ENCODE measurements at regions not wholly inside any gene's neighbourhood (a gene's known extent, or its start where the extent isn't known, plus 50 kb on each side); places are given as distances from the start of the nearest gene placed in this dataset.

GRCh38 chr1:36643371-36644270 is 160.9 kb upstream of the CSF3R start:
- DNase-seq (ENCODE audit: low spot score): no peak

- no peak for DNase-seq (ENCODE audit: low spot score)
These were observed 160.1 kb upstream of the CSF3R start for GRCh38 chr1:36642802-36643201.

GRCh38 chr1:36641776-36642175 is 159.1 kb upstream of the CSF3R start:
- DNase-seq (ENCODE audit: low spot score): no peak

- DNase-seq (ENCODE audit: low spot score): no peak
These were observed 156.7 kb upstream of the CSF3R start for GRCh38 chr1:36639461-36639860.

DNA sequence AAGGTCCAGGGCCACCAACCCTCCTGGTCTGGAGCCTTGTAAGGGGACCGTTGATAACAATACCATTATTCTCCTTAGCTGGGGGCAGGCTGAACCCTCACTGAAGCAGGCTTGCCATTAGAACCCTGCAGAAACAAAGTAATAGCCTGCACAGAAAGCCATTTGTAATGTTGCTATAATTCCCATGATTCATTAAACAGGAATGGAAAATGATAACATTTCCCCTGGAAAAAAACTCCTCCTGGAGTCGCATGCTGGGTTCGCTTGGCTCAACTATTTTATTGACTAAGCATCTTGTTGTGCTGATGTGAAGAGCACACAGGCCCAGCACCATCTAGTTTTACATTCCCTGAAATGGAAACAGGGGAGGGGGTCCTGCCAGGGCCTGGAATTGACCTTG is 155.6 kb upstream of the CSF3R start:
- DNase-seq (ENCODE audit: low spot score): no peak

- no peak for DNase-seq (ENCODE audit: low spot score)
These were observed 153.5 kb upstream of the CSF3R start for GRCh38 chr1:36636206-36636605.

DNA sequence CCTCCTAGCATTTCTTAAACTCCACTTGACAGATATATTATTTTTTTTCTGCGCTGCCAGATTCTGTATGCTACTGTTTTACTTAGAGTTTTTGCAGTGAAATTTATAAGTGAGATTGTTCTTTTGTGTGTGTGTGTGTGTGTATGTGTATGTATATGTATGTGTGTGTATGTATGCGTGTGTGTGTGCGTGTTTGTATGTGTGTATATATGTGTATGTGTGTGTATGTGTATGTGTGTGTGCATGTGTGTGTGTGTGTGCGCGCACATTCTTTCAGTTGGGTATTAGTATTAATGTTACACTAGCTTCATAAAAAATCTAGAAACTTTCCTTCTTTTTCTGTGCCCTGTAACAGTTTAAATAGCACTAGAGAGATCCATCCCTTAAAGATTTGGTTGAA is 152.6 kb upstream of the CSF3R start:
- DNase-seq (ENCODE audit: low spot score): no peak

DNA sequence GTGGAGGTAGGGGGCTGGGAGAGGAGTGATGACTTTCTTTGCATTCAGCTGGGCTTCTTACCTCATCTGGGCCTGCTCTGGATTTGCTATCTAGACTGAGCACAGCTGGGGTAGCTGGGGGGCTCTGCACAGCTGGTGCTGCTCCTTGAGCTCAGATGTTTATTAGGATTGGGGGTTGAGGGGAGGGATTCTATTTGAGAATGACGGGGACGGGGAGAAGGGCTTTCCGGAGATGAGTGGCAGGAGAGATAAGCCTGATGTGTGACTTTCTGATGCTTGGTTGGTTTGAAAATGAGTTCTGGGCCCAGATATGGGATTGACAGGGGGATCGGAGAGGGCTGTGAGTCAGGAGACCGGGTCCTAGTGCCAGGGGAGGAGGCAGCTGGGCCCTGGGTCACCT is 146.1 kb upstream of the CSF3R start:
- no peak for DNase-seq (ENCODE audit: low spot score)

GRCh38 chr1:36626435-36626834 is 143.7 kb upstream of the CSF3R start:
- DNase-seq (ENCODE audit: low spot score): no peak

DNA sequence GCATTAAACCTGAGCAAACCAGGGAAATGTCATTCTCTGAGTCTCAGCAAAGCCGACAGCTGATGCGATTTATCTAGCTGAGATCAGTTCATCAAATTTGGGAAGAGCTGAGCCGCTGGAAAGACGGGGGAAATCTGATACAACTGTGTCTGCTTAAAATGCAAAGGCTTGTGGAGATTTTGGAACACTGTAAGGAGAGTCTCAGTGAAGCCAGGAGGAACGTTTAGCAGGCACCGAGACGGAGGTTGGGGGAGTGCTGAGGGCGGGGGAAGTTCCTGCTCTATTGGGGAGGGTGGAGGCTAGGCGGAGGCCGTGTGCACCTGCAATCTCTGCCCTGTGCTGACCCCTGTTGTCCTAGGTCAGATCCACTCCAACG is 143.2 kb upstream of the CSF3R start:
- DNase-seq (ENCODE audit: low spot score): no peak

GRCh38 chr1:36625253-36625934 is 142.7 kb upstream of the CSF3R start:
- DNase-seq (ENCODE audit: low spot score): no peak

DNA sequence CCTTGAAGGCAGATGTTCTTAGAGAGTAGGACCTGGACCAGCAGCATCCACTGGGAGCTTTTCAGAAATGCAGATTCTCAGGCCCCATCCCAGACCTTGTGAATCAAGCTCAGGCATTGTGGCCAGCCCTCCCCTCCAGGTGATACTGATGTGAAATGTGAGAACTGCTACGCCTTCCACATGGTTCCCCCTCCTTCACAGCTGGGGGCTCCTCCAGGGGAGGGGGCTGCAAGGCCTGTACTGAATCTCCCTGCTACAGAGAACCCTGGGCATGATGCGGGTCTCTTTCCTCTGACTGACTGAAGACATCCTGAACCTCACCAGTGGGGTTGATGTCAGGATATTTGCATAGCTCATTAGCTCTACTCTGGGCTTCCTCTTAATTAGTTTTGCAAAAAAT is 141.8 kb upstream of the CSF3R start:
- no peak for DNase-seq (ENCODE audit: low spot score)

DNA sequence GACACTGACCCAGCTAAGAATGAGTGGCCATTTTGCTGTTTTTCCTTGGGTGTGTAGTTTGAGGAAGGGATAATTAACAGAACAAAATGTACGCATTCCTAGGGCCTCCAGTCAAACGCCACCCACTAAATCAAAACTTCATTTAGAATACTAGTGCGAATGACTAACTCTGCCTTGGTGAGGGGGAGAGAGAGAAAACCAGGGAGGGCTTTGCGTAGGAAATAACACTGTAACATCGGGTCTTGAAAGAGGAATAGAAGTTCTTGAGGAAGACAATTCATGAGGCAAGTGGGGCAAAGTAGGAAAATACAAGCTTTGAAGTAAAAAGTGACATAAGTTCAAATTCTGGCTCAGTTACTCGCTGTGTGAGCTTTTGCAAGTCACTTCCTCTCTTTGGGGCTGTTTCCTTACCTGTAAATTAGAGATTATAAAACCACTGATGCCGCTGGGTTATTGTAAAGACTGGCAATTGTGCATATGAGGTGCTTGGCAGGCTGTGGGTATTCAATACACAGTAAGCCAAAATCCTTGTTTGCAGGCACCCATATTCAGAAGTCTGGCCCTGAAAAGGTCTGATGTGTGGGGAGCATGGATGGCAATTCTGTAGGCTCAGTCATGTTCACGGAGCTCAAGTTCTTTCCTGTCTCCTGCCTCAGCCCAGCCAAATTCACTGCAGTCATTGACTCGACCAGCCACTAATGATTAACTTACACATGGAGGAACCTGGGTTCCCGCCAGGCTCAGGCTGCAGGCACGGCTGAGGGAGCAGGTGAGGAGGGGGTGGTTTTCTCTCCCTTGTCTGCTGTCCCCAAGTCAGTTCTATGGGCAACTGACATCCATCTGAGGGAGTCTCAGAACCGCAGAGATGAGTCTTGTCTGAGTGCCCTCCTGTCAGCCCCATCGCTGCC is 140.3 kb upstream of the CSF3R start:
- peak; percentile 25 for DNase-seq (ENCODE audit: low spot score)

DNA sequence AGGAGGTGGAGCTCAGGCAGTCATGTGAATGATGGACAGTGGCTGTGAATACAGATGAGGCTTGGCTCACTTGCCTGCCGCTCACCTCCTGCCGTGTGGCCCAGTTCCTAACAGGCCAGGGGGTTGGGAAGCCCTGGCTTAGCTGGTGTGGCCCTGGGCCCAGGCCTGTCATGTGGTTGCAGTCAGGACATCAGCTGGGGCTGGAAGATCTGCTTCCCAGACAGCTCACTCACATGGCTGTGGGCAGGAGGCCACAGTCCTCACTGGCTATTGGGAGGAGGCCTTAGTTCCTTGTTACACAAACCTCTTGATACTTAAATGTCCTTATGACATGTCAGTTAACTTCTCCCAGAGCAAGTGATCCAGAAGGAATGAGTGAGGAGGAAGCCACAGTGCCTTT is 138.8 kb upstream of the CSF3R start:
- no peak for DNase-seq (ENCODE audit: low spot score)

GRCh38 chr1:36620142-36620541 is 137.4 kb upstream of the CSF3R start:
- no peak for DNase-seq (ENCODE audit: low spot score)

DNA sequence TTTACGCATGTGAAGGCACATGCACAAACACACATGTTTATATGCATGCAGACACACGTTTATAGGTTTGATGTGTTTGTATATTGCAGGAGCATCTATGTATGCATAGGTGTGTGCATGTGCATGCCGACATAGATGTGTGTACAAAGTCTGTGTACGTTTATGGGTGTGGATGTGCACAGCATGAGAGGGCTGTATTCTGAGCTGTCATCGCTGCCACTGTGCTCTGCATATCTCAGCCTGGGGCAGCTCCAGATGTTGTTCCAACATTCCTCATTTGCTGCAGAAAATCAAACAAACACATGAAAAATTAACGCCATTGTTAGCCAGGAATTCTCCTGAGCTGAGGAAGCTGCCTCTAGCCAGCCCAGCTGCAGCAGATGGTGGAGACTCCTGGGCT is 132.3 kb upstream of the CSF3R start:
- no peak for DNase-seq (ENCODE audit: low spot score)

- no peak for DNase-seq (ENCODE audit: low spot score)
These were observed 131.9 kb upstream of the CSF3R start for GRCh38 chr1:36614571-36614970.

GRCh38 chr1:36613721-36614120 is 131.0 kb upstream of the CSF3R start:
- no peak for DNase-seq (ENCODE audit: low spot score)

DNA sequence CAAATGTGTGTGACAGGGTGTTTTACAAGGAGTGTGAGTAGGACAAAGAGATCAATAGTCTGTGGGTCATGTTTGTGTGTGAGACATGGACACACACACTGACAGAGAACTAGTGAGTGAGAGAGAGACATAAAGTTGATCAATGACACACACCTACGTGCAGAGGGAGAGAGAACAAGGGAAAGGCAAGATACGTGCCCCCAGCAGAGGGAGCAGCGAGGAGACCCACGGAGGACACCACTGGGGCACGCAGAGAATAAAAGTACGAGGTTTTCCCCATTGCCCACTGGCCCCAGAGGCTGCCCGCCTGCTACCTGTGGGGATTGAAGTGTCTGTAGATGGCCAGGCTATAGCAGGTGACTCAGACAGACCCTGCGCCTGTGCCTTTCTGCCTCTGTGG is 130.2 kb upstream of the CSF3R start:
- no peak for DNase-seq (ENCODE audit: low spot score)

DNA sequence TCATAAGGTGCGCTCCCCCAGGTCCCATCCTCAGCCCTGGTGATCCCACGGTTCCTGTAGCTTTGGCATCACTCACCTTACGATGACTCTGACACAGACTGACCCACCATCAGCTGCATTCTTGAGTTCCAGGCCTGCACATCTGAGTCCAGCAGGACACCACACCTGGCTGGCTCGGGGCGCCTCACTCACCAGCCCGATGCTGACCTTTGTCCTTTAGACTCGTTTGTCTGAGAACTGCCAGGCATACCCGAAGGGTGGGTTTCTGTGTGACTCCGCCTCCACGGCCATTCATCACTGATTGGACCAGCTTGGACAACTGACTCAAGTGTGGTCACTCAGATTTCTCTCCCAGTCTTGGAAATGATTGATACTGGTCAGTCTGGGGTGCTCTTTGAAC is 129.4 kb upstream of the CSF3R start:
- no peak for DNase-seq (ENCODE audit: low spot score)

GRCh38 chr1:36609241-36610027 is 126.7 kb upstream of the CSF3R start:
- peak; percentile 71 for DNase-seq (ENCODE audit: low spot score)

GRCh38 chr1:36608272-36608671 is 125.6 kb upstream of the CSF3R start:
- DNase-seq (ENCODE audit: low spot score): no peak
